Progenitor cell of endocrine pancreas (in vitro differentiated cells): ENCODE measurements at regions not wholly inside any gene's neighbourhood (a gene's known extent, or its start where the extent isn't known, plus 50 kb on each side); places are given as distances from the start of the nearest gene placed in this dataset.

Experiments used
- DNase-seq: peaks from one replicate; pipeline ENCODE4 v3.0.0; 2021; ENCODE audit warnings: low spot score; ENCODE audit not compliant: unreplicated experiment
- H3K27ac Mint-ChIP-seq: 2 replicates; pipeline ENCODE4 v1.8.0; 2021; ENCODE audit warnings: mild to moderate bottlenecking, moderate library complexity, mixed read lengths
- H3K27me3 Mint-ChIP-seq: 2 replicates; pipeline ENCODE4 v1.8.0; 2021; ENCODE audit warnings: mixed read lengths
- H3K36me3 Mint-ChIP-seq: 2 replicates; pipeline ENCODE4 v1.8.0; 2022; ENCODE audit warnings: mixed read lengths; ENCODE audit not compliant: insufficient read depth
- H3K4me1 Mint-ChIP-seq: 2 replicates; pipeline ENCODE4 v1.8.0; 2021; ENCODE audit warnings: low read depth, mixed read lengths
- H3K4me3 Mint-ChIP-seq: 2 replicates; pipeline ENCODE4 v1.8.0; 2021; ENCODE audit warnings: low read depth, mild to moderate bottlenecking, moderate library complexity, mixed read lengths
- H3K9me3 Mint-ChIP-seq: 2 replicates; pipeline ENCODE4 v1.8.0; 2021; ENCODE audit warnings: low read depth, mixed read lengths
- CTCF ChIP-seq: fragments of 200-600 bp; sonication (generic); IDR thresholded peaks from one replicate; pipeline ENCODE4 v1.5.0; 2021; ENCODE audit warnings: antibody characterized with exemption, mild to moderate bottlenecking; ENCODE audit not compliant: unreplicated experiment

- Mint-ChIP-seq H3K27ac (no peak overlapping the region), H3K4me3 (no peak overlapping the region), H3K9me3 (no peaks in the 10 kb centered on the region), H3K4me1 (peaks cover 30% of the 10 kb centered on the region), H3K27me3 (no peaks in the 10 kb centered on the region), H3K36me3 (no peaks in the 10 kb centered on the region)
- no peak for TF ChIP-seq CTCF
- DNase-seq, result no peak
Measured at GRCh38 chr1:5342830-5343229, 649.4 kb downstream of the NPHP4 start.

- DNase-seq, result no peak
- H3K36me3 Mint-ChIP-seq, result no peaks in the 10 kb centered on the region
- no peak for TF ChIP-seq CTCF
- H3K27ac Mint-ChIP-seq, result no peak overlapping the region
- no peaks in the 10 kb centered on the region for H3K9me3 Mint-ChIP-seq
- peaks cover 30% of the 10 kb centered on the region for H3K4me1 Mint-ChIP-seq
- no peaks in the 10 kb centered on the region for H3K27me3 Mint-ChIP-seq
- H3K4me3 Mint-ChIP-seq, result no peak overlapping the region
Measured at GRCh38 chr1:5342172-5342571, 650.1 kb downstream of the NPHP4 start.

DNA sequence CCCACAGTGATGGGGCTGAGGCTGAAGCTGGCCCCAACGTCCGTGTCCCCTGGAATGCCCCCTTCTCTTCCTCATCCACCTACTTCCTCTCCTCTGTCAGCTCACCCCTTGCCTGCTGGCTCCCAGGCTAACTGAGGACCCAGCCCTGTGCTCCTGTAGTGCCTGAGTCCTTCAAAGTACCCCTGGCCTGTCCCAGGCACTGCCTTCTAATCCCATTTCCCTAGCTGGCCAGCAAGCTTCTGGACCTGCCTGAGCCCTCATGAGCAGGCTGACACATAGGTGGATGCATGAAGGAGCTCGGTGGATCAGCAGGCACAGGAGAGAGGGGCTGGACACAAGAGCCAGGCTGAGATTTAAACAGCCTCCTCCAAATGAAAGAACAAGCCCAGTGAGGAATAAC lies 650.8 kb downstream of the NPHP4 start:
- Mint-ChIP-seq H3K36me3 (no peaks in the 10 kb centered on the region), H3K4me1 (peaks cover 23% of the 10 kb centered on the region), H3K27me3 (no peaks in the 10 kb centered on the region), H3K4me3 (no peak overlapping the region), H3K9me3 (no peaks in the 10 kb centered on the region), H3K27ac (no peak overlapping the region)
- TF ChIP-seq CTCF, result no peak
- DNase-seq, result no peak

GRCh38 chr1:5340560-5341130 lies 651.6 kb downstream of the NPHP4 start:
- no peaks in the 10 kb centered on the region for H3K36me3 Mint-ChIP-seq
- H3K4me3 Mint-ChIP-seq, result no peak overlapping the region
- TF ChIP-seq CTCF, result no peak

GRCh38 chr1:5338466-5338865 lies 653.8 kb downstream of the NPHP4 start:
- no peak for DNase-seq
- TF ChIP-seq CTCF, result no peak
- H3K4me1 Mint-ChIP-seq, result peaks cover 10% of the 10 kb centered on the region
- H3K27me3 Mint-ChIP-seq, result peaks cover 5% of the 10 kb centered on the region
- no peaks in the 10 kb centered on the region for H3K36me3 Mint-ChIP-seq
- H3K9me3 Mint-ChIP-seq, result peaks cover 4% of the 10 kb centered on the region
- H3K27ac Mint-ChIP-seq, result no peak overlapping the region
- no peak overlapping the region for H3K4me3 Mint-ChIP-seq

More at GRCh38 chr1:5340560-5341130, 651.6 kb downstream of the NPHP4 start:
- no peaks in the 10 kb centered on the region for H3K27me3 Mint-ChIP-seq
- no peak overlapping the region for H3K27ac Mint-ChIP-seq
- DNase-seq, result no peak
- H3K4me1 Mint-ChIP-seq, result peaks cover 15% of the 10 kb centered on the region
- no peaks in the 10 kb centered on the region for H3K9me3 Mint-ChIP-seq
